HCEC 1CT (cell line): ENCODE measurements at regions not wholly inside any gene's neighbourhood (a gene's known extent, or its start where the extent isn't known, plus 50 kb on each side); places are given as distances from the start of the nearest gene placed in this dataset.
A peak's percentile ranks its signal among the peaks of the same experiment; 100 is the strongest.
"Not testable (repeated sequence)": the region's sequence is repeated elsewhere in the genome, so short reads cannot be mapped to it uniquely, and the experiment has no call there.

ENCODE experiments used
- DNase-seq: peaks from one replicate; pipeline ENCODE4 v3.0.0-alpha.2; 2017

- no peak for DNase-seq
These were observed 667.4 kb downstream of the ROBO2 start for GRCh38 chr3:77707281-77707680.

- no peak for DNase-seq
These were observed 669.3 kb downstream of the ROBO2 start for GRCh38 chr3:77709155-77709554.

GRCh38 chr3:77718311-77718710 is 678.4 kb downstream of the ROBO2 start:
- no peak for DNase-seq

- DNase-seq = no peak
These were observed 680.6 kb downstream of the ROBO2 start for GRCh38 chr3:77720460-77720971.

GRCh38 chr3:77726517-77726916 is 686.6 kb downstream of the ROBO2 start:
- DNase-seq = no peak

GRCh38 chr3:77746048-77746447 is 706.1 kb downstream of the ROBO2 start:
- DNase-seq = no peak

- no peak for DNase-seq
These were observed 707.0 kb downstream of the ROBO2 start for GRCh38 chr3:77746892-77747291.

- not testable (repeated sequence) for DNase-seq
These were observed 716.6 kb downstream of the ROBO2 start for GRCh38 chr3:77756397-77756975.

GRCh38 chr3:77772459-77772858 is 732.6 kb downstream of the ROBO2 start:
- no peak for DNase-seq

GRCh38 chr3:77773084-77773483 is 733.2 kb downstream of the ROBO2 start:
- DNase-seq = no peak

GRCh38 chr3:77780278-77780996 is 740.5 kb downstream of the ROBO2 start:
- no peak for DNase-seq

- no peak for DNase-seq
These were observed 746.3 kb downstream of the ROBO2 start for GRCh38 chr3:77786216-77786615.

GRCh38 chr3:77795013-77795412 is 755.1 kb downstream of the ROBO2 start:
- DNase-seq = no peak

GRCh38 chr3:77799278-77799677 is 759.4 kb downstream of the ROBO2 start:
- no peak for DNase-seq

- no peak for DNase-seq
These were observed 761.0 kb downstream of the ROBO2 start for GRCh38 chr3:77800893-77801292.

GRCh38 chr3:77807312-77807711 is 767.4 kb downstream of the ROBO2 start:
- no peak for DNase-seq

- DNase-seq = no peak
These were observed 774.9 kb downstream of the ROBO2 start for GRCh38 chr3:77814845-77815244.

GRCh38 chr3:77815467-77815866 is 775.6 kb downstream of the ROBO2 start:
- DNase-seq = no peak

GRCh38 chr3:77816366-77816765 is 776.5 kb downstream of the ROBO2 start:
- no peak for DNase-seq

GRCh38 chr3:77825001-77825827 is 785.3 kb downstream of the ROBO2 start:
- DNase-seq = peak; percentile 4

GRCh38 chr3:77835921-77836320 is 796.0 kb downstream of the ROBO2 start:
- DNase-seq = no peak

GRCh38 chr3:77837456-77838025 is 797.6 kb downstream of the ROBO2 start:
- DNase-seq = no peak

- no peak for DNase-seq
These were observed 819.3 kb downstream of the ROBO2 start for GRCh38 chr3:77859156-77859555.
